Esophagus muscularis mucosa (tissue), 4 donors: ENCODE measurements at regions not wholly inside any gene's neighbourhood (a gene's known extent, or its start where the extent isn't known, plus 50 kb on each side); places are given as distances from the start of the nearest gene placed in this dataset.

Experiments
- DNase-seq: peaks from one replicate; pipeline ENCODE4 v3.0.0-alpha.2; 2017; ENCODE audit errors: extremely low spot score
- H3K27ac ChIP-seq, 4 donors: fragments of 200-600 bp; sonication (generic); replicated peaks in 1 of 4; 1 replicate in 3 of 4; 2 replicates in 1 of 4; pipeline ENCODE4 v1.5.1; 2016 to 2019; ENCODE audit warnings: mild to moderate bottlenecking in 1 of 4
- H3K27me3 ChIP-seq, 4 donors: fragments of 200-600 bp; sonication (generic); one replicate each; pipeline versions ENCODE4 v1.5.1 to v1.6.0; 2016 to 2019
- H3K36me3 ChIP-seq, 4 donors: fragments of 200-600 bp; sonication (generic); one replicate each; pipeline ENCODE4 v1.5.1; 2016 to 2019
- H3K4me1 ChIP-seq, 4 donors: fragments of 200-600 bp; sonication (generic); one replicate each; pipeline ENCODE4 v1.5.1; 2016 to 2019
- H3K4me3 ChIP-seq, 4 donors: fragments of 200-600 bp; sonication (generic); 1 replicate in 2 of 4; 2 replicates in 2 of 4; pipeline ENCODE4 v1.5.1; 2016 to 2019; ENCODE audit warnings: mild to moderate bottlenecking in 4 of 4, moderate library complexity in 1 of 4
- H3K9me3 ChIP-seq, 4 donors: fragments of 200-600 bp; sonication (generic); 1 replicate in 3 of 4; 2 replicates in 1 of 4; pipeline ENCODE4 v1.5.1; 2016 to 2019
- EP300 ChIP-seq: sonication (generic); formaldehyde crosslinking; IDR thresholded peaks from one replicate; pipeline ENCODE4 v1.6.1; 2017; ENCODE audit warnings: antibody characterized with exemption
- POLR2A ChIP-seq: fragments of 450-650 bp; IDR thresholded peaks from one replicate; pipeline ENCODE4 v1.6.1; 2017; ENCODE audit warnings: antibody characterized with exemption, moderate library complexity, mild to moderate bottlenecking, low read depth
- POLR2AphosphoS5 ChIP-seq, 2 donors: sonication (generic); formaldehyde crosslinking; IDR thresholded peaks; one replicate each; pipeline ENCODE4 v1.6.1; 2017; ENCODE audit warnings: antibody characterized with exemption in 2 of 2
- WGBS: methylation state at CpG from one replicate; pipeline ENCODE4 v1.1.5; 2018; 5-methylcytosine and 5-hydroxymethylcytosine counted together
- intact Hi-C: fragments of 100-400 bp; cut with DNase I; formaldehyde crosslinking; loops from one replicate; pipeline ENCODE4 v1.15.1; 2023
- TF ChIP-seq, protein P1 (sequence below), 3 experiments: fragments of 200-600 bp in 2 of 3; fragments of 450-650 bp in 1 of 3; sonication (generic) in 2 of 3; IDR thresholded peaks; one replicate each; pipeline ENCODE4 v1.5.1; 2017 to 2019; ENCODE audit warnings: antibody characterized with exemption in 3 of 3, mild to moderate bottlenecking in 2 of 3, moderate library complexity in 1 of 3

DNA sequence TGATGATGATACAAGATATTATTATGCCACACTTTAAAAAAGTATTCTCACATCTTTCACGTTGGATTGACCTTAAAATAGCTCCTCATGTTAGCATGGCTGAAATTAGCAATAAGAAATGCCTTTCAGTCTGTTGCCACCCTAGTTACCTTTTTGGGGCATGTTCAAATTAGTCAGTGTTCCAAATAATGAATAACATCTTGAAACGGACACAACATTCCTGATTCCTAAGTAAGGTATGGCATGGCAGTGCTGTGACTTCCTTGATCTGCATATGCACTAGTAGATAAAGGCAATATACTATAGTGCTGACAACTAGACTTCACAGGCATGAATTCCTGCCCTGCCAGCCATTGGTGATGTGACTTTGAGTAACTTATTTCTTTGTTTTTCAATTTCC is 914.5 kb downstream of the METTL15 start:
- no peak for TF ChIP-seq POLR2A
- TF ChIP-seq POLR2AphosphoS5 (IDR thresholded peaks at IDR 0.05) = no peak
- TF ChIP-seq EP300 = no peak
- TF ChIP-seq, protein P1, sequence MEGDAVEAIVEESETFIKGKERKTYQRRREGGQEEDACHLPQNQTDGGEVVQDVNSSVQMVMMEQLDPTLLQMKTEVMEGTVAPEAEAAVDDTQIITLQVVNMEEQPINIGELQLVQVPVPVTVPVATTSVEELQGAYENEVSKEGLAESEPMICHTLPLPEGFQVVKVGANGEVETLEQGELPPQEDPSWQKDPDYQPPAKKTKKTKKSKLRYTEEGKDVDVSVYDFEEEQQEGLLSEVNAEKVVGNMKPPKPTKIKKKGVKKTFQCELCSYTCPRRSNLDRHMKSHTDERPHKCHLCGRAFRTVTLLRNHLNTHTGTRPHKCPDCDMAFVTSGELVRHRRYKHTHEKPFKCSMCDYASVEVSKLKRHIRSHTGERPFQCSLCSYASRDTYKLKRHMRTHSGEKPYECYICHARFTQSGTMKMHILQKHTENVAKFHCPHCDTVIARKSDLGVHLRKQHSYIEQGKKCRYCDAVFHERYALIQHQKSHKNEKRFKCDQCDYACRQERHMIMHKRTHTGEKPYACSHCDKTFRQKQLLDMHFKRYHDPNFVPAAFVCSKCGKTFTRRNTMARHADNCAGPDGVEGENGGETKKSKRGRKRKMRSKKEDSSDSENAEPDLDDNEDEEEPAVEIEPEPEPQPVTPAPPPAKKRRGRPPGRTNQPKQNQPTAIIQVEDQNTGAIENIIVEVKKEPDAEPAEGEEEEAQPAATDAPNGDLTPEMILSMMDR (IDR thresholded peaks at IDR 0.05) = no peak
- WGBS = 44% methylated on average over 2 of the region's 2 CpGs
- Histone ChIP-seq H3K36me3 (no peaks in the 10 kb centered on the region), H3K4me3 (no peak overlapping the region), H3K4me1 (peaks cover 0 to 11% (median 0%) of the 10 kb centered on the region in 4 donors), H3K9me3 (no peaks in the 10 kb centered on the region), H3K27me3 (no peaks in the 10 kb centered on the region), H3K27ac (no peak overlapping the region)
- intact Hi-C loops = no loop called here
- no peak for DNase-seq

DNA sequence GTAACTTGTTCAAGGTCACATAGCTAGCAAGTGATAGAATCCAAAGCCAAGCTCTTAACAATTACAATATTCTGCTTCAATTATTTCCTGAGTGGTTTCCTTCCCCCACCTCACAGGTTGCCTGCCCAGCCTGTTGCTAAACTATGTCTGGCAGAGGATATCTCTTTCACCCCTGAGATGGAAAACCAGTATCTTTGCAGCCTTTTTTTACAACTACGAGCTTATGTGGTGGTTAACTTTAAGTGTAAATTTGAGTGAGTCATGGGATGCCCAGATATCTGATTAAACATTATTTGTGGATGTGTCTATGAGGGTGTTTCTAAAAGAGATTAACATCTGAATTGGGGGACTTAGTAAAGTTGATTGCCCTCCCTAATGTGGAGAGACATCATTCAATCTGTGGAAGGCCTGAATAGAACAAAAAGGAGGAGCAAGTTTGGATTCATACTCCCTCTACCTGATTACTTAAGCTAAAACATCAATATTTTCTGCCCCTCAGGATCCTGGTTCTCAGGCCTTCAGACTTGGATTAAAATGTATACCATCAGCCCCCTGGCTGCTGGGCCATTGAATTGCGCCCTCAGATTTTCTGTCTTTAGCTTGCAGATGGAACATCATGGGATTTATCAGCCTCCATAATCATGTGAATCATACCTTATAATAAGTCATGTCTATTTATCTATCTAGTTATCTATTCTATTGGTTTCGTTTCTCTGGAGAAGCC is 911.9 kb downstream of the METTL15 start:
- Histone ChIP-seq H3K36me3 (no peaks in the 10 kb centered on the region), H3K9me3 (no peaks in the 10 kb centered on the region)
- WGBS = 86% methylated on average over 3 of the region's 3 CpGs

DNA sequence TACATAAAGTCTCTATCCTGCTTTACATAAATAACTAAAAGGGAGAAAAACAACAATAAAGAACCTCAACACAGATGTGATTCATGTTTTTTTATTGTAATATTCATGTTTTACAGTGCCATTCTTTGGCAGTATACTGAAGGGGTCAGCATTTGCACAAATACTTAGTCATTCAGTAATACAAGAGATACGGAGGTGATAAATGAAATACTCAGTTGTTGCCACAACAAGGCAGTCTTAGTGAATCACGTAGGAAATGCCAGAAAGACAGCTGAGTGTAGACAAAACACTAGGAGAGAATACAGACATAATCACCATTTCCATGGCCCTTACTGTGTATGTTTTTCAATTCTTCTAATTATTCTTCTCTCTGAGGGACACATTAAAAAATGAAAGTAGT is 910.4 kb downstream of the METTL15 start:
- no peaks in the 10 kb centered on the region for H3K36me3 ChIP-seq
- intact Hi-C loops = no loop called here
- no peak overlapping the region for H3K4me3 ChIP-seq
- peaks cover 0 to 11% (median 0%) of the 10 kb centered on the region in 4 donors for H3K4me1 ChIP-seq
- TF ChIP-seq POLR2A (no peak), POLR2AphosphoS5 (IDR thresholded peaks at IDR 0.05) (no peak), EP300 (no peak)
- TF ChIP-seq, protein P1 (IDR thresholded peaks at IDR 0.05) = no peak
- H3K27me3 ChIP-seq = no peaks in the 10 kb centered on the region
- H3K27ac ChIP-seq = no peak overlapping the region
- 13% methylated on average over 2 of the region's 2 CpGs for WGBS
- DNase-seq = no peak
- no peaks in the 10 kb centered on the region for H3K9me3 ChIP-seq

More for the DNA sequence above, 911.9 kb downstream of the METTL15 start:
- TF ChIP-seq EP300 (no peak), POLR2A (no peak), POLR2AphosphoS5 (IDR thresholded peaks at IDR 0.05) (no peak)
- TF ChIP-seq, protein P1 (IDR thresholded peaks at IDR 0.05) = no peak
- no peak overlapping the region for H3K4me3 ChIP-seq
- H3K27ac ChIP-seq = no peak overlapping the region
- no peak for DNase-seq
- peaks cover 0 to 11% (median 0%) of the 10 kb centered on the region in 4 donors for H3K4me1 ChIP-seq
- no peaks in the 10 kb centered on the region for H3K27me3 ChIP-seq
- intact Hi-C loops = no loop called here

DNA sequence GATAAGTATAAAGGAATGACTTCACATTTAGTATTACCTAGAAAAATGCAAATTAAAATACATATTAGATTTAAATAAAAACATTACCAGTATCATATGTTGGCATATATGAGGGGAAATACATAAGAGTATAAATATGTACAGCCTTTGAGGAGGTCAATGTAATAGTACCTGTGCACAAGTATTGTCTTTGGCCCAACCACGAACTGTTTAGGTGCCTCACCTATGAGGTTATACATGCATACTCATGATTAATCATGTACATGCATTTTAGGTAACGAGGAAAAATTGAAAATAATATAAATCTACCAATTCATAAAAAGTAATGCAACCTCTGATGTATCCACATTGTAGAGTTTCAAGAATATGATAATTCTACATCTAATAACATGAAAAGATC is 909.8 kb downstream of the METTL15 start:
- no peak for TF ChIP-seq POLR2A
- TF ChIP-seq, protein P1 (IDR thresholded peaks at IDR 0.05) = no peak
- TF ChIP-seq POLR2AphosphoS5 (IDR thresholded peaks at IDR 0.05) = no peak
- TF ChIP-seq EP300 = no peak
- Histone ChIP-seq H3K36me3 (no peaks in the 10 kb centered on the region), H3K27ac (no peak overlapping the region), H3K27me3 (no peaks in the 10 kb centered on the region), H3K9me3 (no peaks in the 10 kb centered on the region), H3K4me3 (no peak overlapping the region), H3K4me1 (peaks cover 0 to 11% (median 0%) of the 10 kb centered on the region in 4 donors)
- intact Hi-C loops = no loop called here
- no peak for DNase-seq
- WGBS = 86% methylated on average over 2 of the region's 2 CpGs

DNA sequence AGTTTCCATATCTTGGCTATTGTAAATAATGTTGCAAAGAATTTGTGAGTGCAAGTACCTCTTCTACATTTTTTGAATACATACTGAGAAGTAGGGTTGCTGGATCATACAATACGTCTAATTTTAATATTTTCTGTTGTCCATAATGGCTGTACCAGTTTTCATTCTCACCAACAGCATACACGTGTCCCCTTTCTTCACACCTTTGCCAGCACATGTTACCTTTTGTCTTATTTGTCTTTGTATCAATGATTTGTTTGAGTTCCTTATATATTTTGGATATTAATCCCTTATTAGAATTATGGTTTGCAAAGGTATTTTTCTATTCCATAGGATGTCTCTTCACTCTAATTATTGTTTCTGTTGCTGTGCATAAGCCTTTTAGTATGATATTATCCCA is 904.3 kb downstream of the METTL15 start:
- 34% methylated on average over 2 of the region's 2 CpGs for whole genome bisulfite sequencing
- no peak for DNase-seq
- Histone ChIP-seq H3K4me3 (no peak overlapping the region), H3K4me1 (no peaks in the 10 kb centered on the region), H3K9me3 (no peaks in the 10 kb centered on the region), H3K36me3 (no peaks in the 10 kb centered on the region), H3K27me3 (no peaks in the 10 kb centered on the region), H3K27ac (no peak overlapping the region)
- intact Hi-C loops = no loop called here
- TF ChIP-seq EP300 = no peak
- no peak for TF ChIP-seq POLR2AphosphoS5 (IDR thresholded peaks at IDR 0.05)
